ENCODE measurements at regions not wholly inside any gene's neighbourhood (a gene's known extent, or its start where the extent isn't known, plus 50 kb on each side); places are given as distances from the start of the nearest gene placed in this dataset.

GRCh38 chr5:9698125-9698826 lies 68.1 kb upstream of the TAS2R1 start:
- no peak for TF ChIP-seq POLR2A (IDR thresholded peaks at IDR 0.05; ENCODE audit: low read depth, low read length)
- FAIRE-seq (no peak), DNase-seq (ENCODE audit: insufficient read length, low spot score) (no peak)

DNA sequence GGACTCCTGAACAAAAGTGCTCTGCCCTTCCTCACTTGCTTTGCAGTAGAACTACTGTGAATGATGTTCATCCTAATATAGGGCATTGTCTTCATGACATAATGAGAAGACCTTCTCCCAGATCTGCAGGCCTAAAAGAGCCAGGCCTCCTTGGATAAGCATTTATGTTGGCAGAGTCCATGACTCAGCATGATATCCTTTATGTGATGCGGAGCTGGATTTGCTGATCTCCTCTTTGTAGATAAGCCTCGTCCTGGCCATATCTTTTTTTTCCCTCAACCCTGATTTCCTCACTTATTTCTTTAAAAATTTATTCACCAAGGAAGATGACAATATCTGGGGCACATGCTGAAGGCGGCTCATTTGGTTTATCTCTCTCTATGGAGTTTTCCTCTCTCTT lies 62.4 kb upstream of the TAS2R1 start:
- no peak for FAIRE-seq

GRCh38 chr5:9691261-9691660 lies 61.1 kb upstream of the TAS2R1 start:
- DNase-seq (ENCODE audit: insufficient read length, low spot score) (no peak), FAIRE-seq (no peak)
- TF ChIP-seq POLR2A (IDR thresholded peaks at IDR 0.05; ENCODE audit: low read depth, low read length): no peak

More for the DNA sequence above, 62.4 kb upstream of the TAS2R1 start:
- no peak for DNase-seq (ENCODE audit: insufficient read length, low spot score)
- TF ChIP-seq POLR2A (IDR thresholded peaks at IDR 0.05; ENCODE audit: low read depth, low read length): no peak

DNA sequence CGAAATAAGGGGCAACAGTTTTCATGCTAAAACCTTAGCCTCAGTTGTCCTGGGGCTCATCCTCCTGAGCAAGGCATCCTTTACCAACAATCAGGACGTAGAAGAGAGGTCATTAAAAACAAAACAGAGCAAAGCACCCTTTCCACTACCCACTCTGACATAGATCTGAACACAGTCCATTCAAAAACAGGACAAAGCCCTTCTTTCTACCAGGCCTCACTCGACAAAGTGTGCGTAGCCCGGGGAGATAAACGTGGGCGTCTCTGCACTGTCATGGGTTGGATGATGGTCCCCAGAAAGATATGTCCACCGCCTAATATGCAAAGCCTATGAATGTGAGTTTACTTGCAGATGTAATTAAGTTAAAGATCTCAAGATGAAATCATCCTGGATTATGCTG lies 60.6 kb upstream of the TAS2R1 start:
- no peak for DNase-seq (ENCODE audit: insufficient read length, low spot score)
- TF ChIP-seq POLR2A (IDR thresholded peaks at IDR 0.05; ENCODE audit: low read depth, low read length): no peak
- FAIRE-seq: no peak

DNA sequence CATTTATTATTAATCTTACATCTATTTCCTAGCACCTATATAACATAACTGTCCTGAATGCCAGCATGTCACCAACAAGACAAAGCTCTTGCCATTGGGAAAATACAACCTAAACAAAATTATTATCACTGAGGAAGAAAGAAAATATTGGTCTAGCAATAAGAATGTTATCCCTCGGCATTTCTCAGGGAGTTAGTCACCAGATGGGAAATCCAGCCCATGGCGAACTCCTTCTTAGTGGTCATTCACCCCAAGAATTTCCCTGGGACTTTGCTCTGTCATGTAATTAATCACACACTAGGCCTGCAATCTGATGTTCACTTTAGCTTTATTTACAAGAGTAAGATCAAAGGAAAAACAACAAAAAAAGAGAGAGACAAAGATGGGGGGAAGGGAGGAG lies 56.1 kb upstream of the TAS2R1 start:
- no peak for TF ChIP-seq POLR2A (IDR thresholded peaks at IDR 0.05; ENCODE audit: low read depth, low read length)
- no peak for DNase-seq (ENCODE audit: insufficient read length, low spot score)
- no peak for FAIRE-seq

GRCh38 chr5:9681706-9682105 lies 51.6 kb upstream of the TAS2R1 start:
- TF ChIP-seq POLR2A (IDR thresholded peaks at IDR 0.05; ENCODE audit: low read depth, low read length): no peak
- FAIRE-seq (no peak), DNase-seq (ENCODE audit: insufficient read length, low spot score) (no peak)
